Gastrocnemius medialis (tissue), 4 donors: ENCODE measurements at regions not wholly inside any gene's neighbourhood (a gene's known extent, or its start where the extent isn't known, plus 50 kb on each side); places are given as distances from the start of the nearest gene placed in this dataset.

Experiments
- ATAC-seq, 2 donors: fragments of 150-250 bp; one replicate each; pipeline ENCODE4 v1.9.1; 2016
- DNase-seq, 2 donors: peaks; one replicate each; pipeline ENCODE4 v3.0.0-alpha.2; 2019
- H3K27ac ChIP-seq, 4 donors: fragments of 200-600 bp; sonication (generic); 1 replicate in 1 of 4; 2 replicates in 3 of 4; pipeline ENCODE4 v1.5.1; 2016 to 2018; ENCODE audit warnings: mild to moderate bottlenecking in 2 of 4, moderate library complexity in 1 of 4
- H3K27me3 ChIP-seq, 3 donors: fragments of 200-600 bp; sonication (generic) in 2 of 3; 1 replicate in 1 of 3; 2 replicates in 2 of 3; pipeline versions ENCODE4 v1.5.1 to v1.6.0; 2016 to 2019; ENCODE audit warnings: mild to moderate bottlenecking in 1 of 3, moderate library complexity in 1 of 3
- H3K36me3 ChIP-seq, 2 donors: fragments of 200-600 bp; sonication (generic) in 1 of 2; one replicate each; pipeline ENCODE4 v1.5.1; 2017 to 2018
- H3K4me1 ChIP-seq, 2 donors: fragments of 200-600 bp; sonication (generic) in 1 of 2; one replicate each; pipeline ENCODE4 v1.5.1; 2016 to 2017; ENCODE audit warnings: mild to moderate bottlenecking in 2 of 2
- H3K4me3 ChIP-seq, 4 donors: fragments of 200-600 bp; sonication (generic) in 3 of 4; 1 replicate in 1 of 4; 2 replicates in 3 of 4; pipeline ENCODE4 v1.5.1; 2016 to 2019; ENCODE audit warnings: mild to moderate bottlenecking in 2 of 4
- H3K9me3 ChIP-seq, 3 donors: fragments of 200-600 bp; sonication (generic) in 2 of 3; 1 replicate in 1 of 3; 2 replicates in 2 of 3; pipeline ENCODE4 v1.5.1; 2016 to 2019
- CTCF ChIP-seq, 5 experiments: fragments of 450-650 bp in 3 of 5; fragments of 200-600 bp in 2 of 5; sonication (generic) in 2 of 5; IDR thresholded peaks in 4 of 5; conservative IDR thresholded peaks in 1 of 5; 1 replicate in 4 of 5; 2 replicates in 1 of 5; pipeline ENCODE4 v1.5.1; 2016 to 2019; ENCODE audit warnings: antibody characterized with exemption in 5 of 5, mild to moderate bottlenecking in 3 of 5, moderate library complexity in 3 of 5
- POLR2A ChIP-seq, 2 donors: fragments of 450-650 bp; IDR thresholded peaks; one replicate each; pipeline ENCODE4 v1.6.1; 2017; ENCODE audit warnings: antibody characterized with exemption in 2 of 2, mild to moderate bottlenecking in 2 of 2, moderate library complexity in 2 of 2
- in situ Hi-C, 4 donors: fragments of 200-750 bp; cut with MboI; loops; one replicate each; pipeline versions ENCODE4 v1.15.0 to v1.8.0; 2017; ENCODE audit warnings: low sequenced_read_pairs in 4 of 4
- intact Hi-C: fragments of 100-400 bp; cut with DNase I; formaldehyde crosslinking; loops from one replicate; pipeline ENCODE4 v1.15.1; 2023; ENCODE audit warnings: low total_unique reads

GRCh38 chr13:53170910-53171309 lies 142.3 kb downstream of the OLFM4 start:
- intact Hi-C loops, result no loop called here
- DNase-seq (peak in 1 of 2 donors; percentile 14), ATAC-seq (peak in 1 of 2 donors; percentile 54)
- TF ChIP-seq POLR2A (IDR thresholded peaks at IDR 0.05) (no peak), CTCF (IDR thresholded peaks at IDR 0.05 in 4 of 5, conservative IDR thresholded peaks at IDR 0.05 in 1 of 5) (no peak)
- Histone ChIP-seq H3K4me1 (no peaks in the 10 kb centered on the region), H3K27me3 (no peaks in the 10 kb centered on the region), H3K9me3 (no peaks in the 10 kb centered on the region), H3K4me3 (no peak overlapping the region), H3K36me3 (no peaks in the 10 kb centered on the region), H3K27ac (no peak overlapping the region)
- in situ Hi-C loops, result no loop called here

- Histone ChIP-seq H3K36me3 (no peaks in the 10 kb centered on the region), H3K4me1 (no peaks in the 10 kb centered on the region), H3K27ac (no peak overlapping the region), H3K9me3 (no peaks in the 10 kb centered on the region), H3K27me3 (no peaks in the 10 kb centered on the region), H3K4me3 (no peak overlapping the region)
- intact Hi-C loops, result no loop called here
- in situ Hi-C loops, result no loop called here
- no peak for TF ChIP-seq POLR2A (IDR thresholded peaks at IDR 0.05)
- TF ChIP-seq CTCF (IDR thresholded peaks at IDR 0.05 in 4 of 5, conservative IDR thresholded peaks at IDR 0.05 in 1 of 5), result no peak
- ATAC-seq (no peak), DNase-seq (no peak)
Measured at GRCh38 chr13:53174545-53174944, 145.9 kb downstream of the OLFM4 start.

DNA sequence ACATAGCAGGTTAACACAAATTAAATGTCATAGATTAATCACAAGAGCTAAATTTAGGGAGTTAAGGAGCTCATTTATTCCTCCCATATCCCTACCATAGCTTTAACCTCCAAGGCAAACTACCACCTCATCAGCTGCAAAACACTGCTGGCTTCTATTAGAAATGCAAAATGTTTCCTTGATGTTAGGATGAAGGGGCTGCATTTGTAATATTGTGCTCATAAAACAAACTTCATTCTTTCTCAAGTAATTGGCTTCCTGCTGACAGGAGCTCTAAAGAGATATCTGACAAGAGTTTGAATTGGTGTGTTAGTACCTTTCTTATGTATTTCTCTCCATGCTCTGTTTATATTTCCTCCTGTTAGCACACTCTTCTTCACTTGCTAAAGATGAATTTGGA lies 152.1 kb downstream of the OLFM4 start:
- intact Hi-C loops (loop anchor here (10.0 kb wide), 1 partner anchor 894 kb away; no protein-coding TSS in a partner anchor), in situ Hi-C loops (no loop called here)
- Histone ChIP-seq H3K4me1 (no peaks in the 10 kb centered on the region), H3K9me3 (no peaks in the 10 kb centered on the region), H3K27ac (no peak overlapping the region), H3K4me3 (no peak overlapping the region), H3K27me3 (no peaks in the 10 kb centered on the region), H3K36me3 (no peaks in the 10 kb centered on the region)
- no peak for TF ChIP-seq CTCF (IDR thresholded peaks at IDR 0.05 in 4 of 5, conservative IDR thresholded peaks at IDR 0.05 in 1 of 5)
- TF ChIP-seq POLR2A (IDR thresholded peaks at IDR 0.05), result no peak
- DNase-seq, result no peak
- no peak for ATAC-seq

DNA sequence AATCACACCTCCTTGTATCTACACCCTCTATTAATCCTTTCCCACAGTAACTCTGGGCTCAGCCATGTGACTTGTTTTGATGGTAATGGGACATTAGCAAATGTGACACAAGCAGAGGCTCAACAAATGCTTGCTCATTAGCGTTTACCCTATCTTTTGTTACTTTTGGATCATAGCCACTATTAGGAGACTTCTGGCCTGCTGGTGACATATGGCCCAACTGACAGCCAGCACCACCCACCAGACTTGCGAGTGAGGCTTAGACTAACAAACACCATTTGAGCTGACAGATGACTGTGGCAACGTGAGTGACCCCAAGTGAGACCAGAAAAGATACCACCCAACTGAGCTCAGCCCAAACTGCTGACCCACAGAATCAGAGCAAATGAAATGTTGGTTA lies 154.1 kb downstream of the OLFM4 start:
- Histone ChIP-seq H3K27ac (no peak overlapping the region), H3K27me3 (no peaks in the 10 kb centered on the region), H3K9me3 (no peaks in the 10 kb centered on the region), H3K36me3 (no peaks in the 10 kb centered on the region), H3K4me1 (no peaks in the 10 kb centered on the region), H3K4me3 (no peak overlapping the region)
- in situ Hi-C loops (no loop called here), intact Hi-C loops (loop anchor here (10.0 kb wide), 1 partner anchor 892 kb away; no protein-coding TSS in a partner anchor)
- TF ChIP-seq CTCF (IDR thresholded peaks at IDR 0.05 in 4 of 5, conservative IDR thresholded peaks at IDR 0.05 in 1 of 5) (no peak), POLR2A (IDR thresholded peaks at IDR 0.05) (no peak)
- DNase-seq (no peak), ATAC-seq (no peak)

- no peak overlapping the region for H3K4me3 ChIP-seq
- intact Hi-C loops, result loop anchor here (10.0 kb wide), 1 partner anchor 887 kb away; no protein-coding TSS in a partner anchor
- in situ Hi-C loops, result no loop called here
Measured at GRCh38 chr13:53188120-53188519, 159.5 kb downstream of the OLFM4 start.

More at GRCh38 chr13:53188120-53188519, 159.5 kb downstream of the OLFM4 start:
- no peak overlapping the region for H3K27ac ChIP-seq
- ATAC-seq (no peak), DNase-seq (no peak)
- no peaks in the 10 kb centered on the region for H3K36me3 ChIP-seq
- no peaks in the 10 kb centered on the region for H3K9me3 ChIP-seq
- H3K27me3 ChIP-seq, result no peaks in the 10 kb centered on the region
- TF ChIP-seq CTCF (IDR thresholded peaks at IDR 0.05 in 4 of 5, conservative IDR thresholded peaks at IDR 0.05 in 1 of 5), result no peak
- no peak for TF ChIP-seq POLR2A (IDR thresholded peaks at IDR 0.05)
- no peaks in the 10 kb centered on the region for H3K4me1 ChIP-seq
